ENCODE measurements at regions not wholly inside any gene's neighbourhood (a gene's known extent, or its start where the extent isn't known, plus 50 kb on each side); places are given as distances from the start of the nearest gene placed in this dataset.

GRCh38 chr2:114261366-114261765 is 181.1 kb upstream of the DPP10 start:
- Histone ChIP-seq H3K36me3 (ENCODE audit: control insufficient read depth in 4 of 4, insufficient read depth in 4 of 4, low read length in 4 of 4) (no peaks in the 10 kb centered on the region), H3K9ac (ENCODE audit: insufficient read depth in 1 of 2, low read length in 2 of 2) (no peak overlapping the region), H3K9me3 (ENCODE audit: control insufficient read depth in 4 of 4, insufficient read depth in 3 of 4, low read length in 3 of 4) (no peaks in the 10 kb centered on the region), H3K27me3 (ENCODE audit: control insufficient read depth in 3 of 3, insufficient read depth in 3 of 3, low read length in 2 of 3) (no peaks in the 10 kb centered on the region), H3K27ac (ENCODE audit: low read depth in 1 of 2, low read length in 1 of 2) (no peak overlapping the region), H3K4me1 (ENCODE audit: control insufficient read depth in 5 of 5, insufficient read depth in 5 of 5, low read length in 5 of 5) (no peaks in the 10 kb centered on the region), H3K4me3 (no peak overlapping the region)
- DNase-seq: no peak
- ATAC-seq (ENCODE audit: insufficient read depth, low FRiP score): no peak
- TF ChIP-seq, protein P1, sequence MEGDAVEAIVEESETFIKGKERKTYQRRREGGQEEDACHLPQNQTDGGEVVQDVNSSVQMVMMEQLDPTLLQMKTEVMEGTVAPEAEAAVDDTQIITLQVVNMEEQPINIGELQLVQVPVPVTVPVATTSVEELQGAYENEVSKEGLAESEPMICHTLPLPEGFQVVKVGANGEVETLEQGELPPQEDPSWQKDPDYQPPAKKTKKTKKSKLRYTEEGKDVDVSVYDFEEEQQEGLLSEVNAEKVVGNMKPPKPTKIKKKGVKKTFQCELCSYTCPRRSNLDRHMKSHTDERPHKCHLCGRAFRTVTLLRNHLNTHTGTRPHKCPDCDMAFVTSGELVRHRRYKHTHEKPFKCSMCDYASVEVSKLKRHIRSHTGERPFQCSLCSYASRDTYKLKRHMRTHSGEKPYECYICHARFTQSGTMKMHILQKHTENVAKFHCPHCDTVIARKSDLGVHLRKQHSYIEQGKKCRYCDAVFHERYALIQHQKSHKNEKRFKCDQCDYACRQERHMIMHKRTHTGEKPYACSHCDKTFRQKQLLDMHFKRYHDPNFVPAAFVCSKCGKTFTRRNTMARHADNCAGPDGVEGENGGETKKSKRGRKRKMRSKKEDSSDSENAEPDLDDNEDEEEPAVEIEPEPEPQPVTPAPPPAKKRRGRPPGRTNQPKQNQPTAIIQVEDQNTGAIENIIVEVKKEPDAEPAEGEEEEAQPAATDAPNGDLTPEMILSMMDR (IDR thresholded peaks at IDR 0.05; ENCODE audit: control extremely low read depth, extremely low read depth): no peak

DNA sequence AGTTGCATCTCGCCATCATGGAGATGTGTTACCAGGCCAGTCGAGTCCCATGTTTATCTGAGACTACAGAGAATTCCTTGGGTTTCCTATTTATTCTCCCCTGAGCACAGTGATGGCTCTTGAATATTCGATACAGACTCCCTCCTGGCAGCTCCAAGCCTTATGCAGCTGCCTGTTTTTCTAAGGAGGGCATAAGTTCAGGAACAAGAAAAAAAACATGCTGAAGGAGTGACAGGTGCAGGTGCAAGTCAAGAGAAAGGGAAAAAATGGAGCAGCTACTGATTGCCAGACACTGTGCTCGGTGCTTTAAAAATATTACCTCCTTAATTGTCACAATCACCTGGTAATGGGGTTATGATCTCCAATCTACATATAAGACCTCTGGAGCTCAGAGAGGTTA is 177.2 kb upstream of the DPP10 start:
- H3K36me3 ChIP-seq (ENCODE audit: control insufficient read depth in 4 of 4, insufficient read depth in 4 of 4, low read length in 4 of 4): no peaks in the 10 kb centered on the region
- TF ChIP-seq, protein P1 (IDR thresholded peaks at IDR 0.05; ENCODE audit: control extremely low read depth, extremely low read depth): no peak
- no peak for ATAC-seq (ENCODE audit: insufficient read depth, low FRiP score)

DNA sequence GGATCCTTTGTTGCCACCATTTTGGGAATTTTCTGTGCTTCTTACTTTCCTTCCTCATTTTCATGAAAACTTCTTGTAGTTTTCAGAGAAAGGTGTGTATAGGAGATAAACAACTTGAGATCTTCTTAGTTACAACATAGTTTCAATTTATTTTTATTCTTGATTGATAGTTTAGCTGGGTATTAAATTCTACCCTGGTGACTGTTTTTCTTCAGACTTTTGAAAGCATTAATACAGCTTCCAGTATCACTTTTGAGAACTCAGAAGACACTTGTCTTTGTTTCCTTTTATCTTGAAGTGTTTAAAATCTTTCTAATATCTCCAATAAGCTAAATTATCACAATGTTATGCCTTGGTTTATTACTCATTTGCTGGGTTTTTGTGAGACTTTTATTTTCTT is 167.5 kb upstream of the DPP10 start:
- TF ChIP-seq, protein P1 (IDR thresholded peaks at IDR 0.05; ENCODE audit: control extremely low read depth, extremely low read depth): no peak
- Histone ChIP-seq H3K9me3 (ENCODE audit: control insufficient read depth in 4 of 4, insufficient read depth in 3 of 4, low read length in 3 of 4) (peaks cover 0 to 3% (median 0%) of the 10 kb centered on the region in 4 donors), H3K27me3 (ENCODE audit: control insufficient read depth in 3 of 3, insufficient read depth in 3 of 3, low read length in 2 of 3) (no peaks in the 10 kb centered on the region), H3K36me3 (ENCODE audit: control insufficient read depth in 4 of 4, insufficient read depth in 4 of 4, low read length in 4 of 4) (no peaks in the 10 kb centered on the region), H3K27ac (ENCODE audit: low read depth in 1 of 2, low read length in 1 of 2) (no peak overlapping the region), H3K4me3 (no peak overlapping the region), H3K4me1 (ENCODE audit: control insufficient read depth in 5 of 5, insufficient read depth in 5 of 5, low read length in 5 of 5) (no peaks in the 10 kb centered on the region), H3K9ac (ENCODE audit: insufficient read depth in 1 of 2, low read length in 2 of 2) (no peak overlapping the region)
- DNase-seq (no peak), ATAC-seq (ENCODE audit: insufficient read depth, low FRiP score) (no peak)

More for the DNA sequence above, 177.2 kb upstream of the DPP10 start:
- Histone ChIP-seq H3K9me3 (ENCODE audit: control insufficient read depth in 4 of 4, insufficient read depth in 3 of 4, low read length in 3 of 4) (no peaks in the 10 kb centered on the region), H3K9ac (ENCODE audit: insufficient read depth in 1 of 2, low read length in 2 of 2) (no peak overlapping the region), H3K27me3 (ENCODE audit: control insufficient read depth in 3 of 3, insufficient read depth in 3 of 3, low read length in 2 of 3) (no peaks in the 10 kb centered on the region), H3K27ac (ENCODE audit: low read depth in 1 of 2, low read length in 1 of 2) (no peak overlapping the region), H3K4me3 (no peak overlapping the region), H3K4me1 (ENCODE audit: control insufficient read depth in 5 of 5, insufficient read depth in 5 of 5, low read length in 5 of 5) (no peaks in the 10 kb centered on the region)
- DNase-seq: no peak
- 63 to 80% methylated on average over 4 of the region's 4 CpGs for WGBS, 2 donors

DNA sequence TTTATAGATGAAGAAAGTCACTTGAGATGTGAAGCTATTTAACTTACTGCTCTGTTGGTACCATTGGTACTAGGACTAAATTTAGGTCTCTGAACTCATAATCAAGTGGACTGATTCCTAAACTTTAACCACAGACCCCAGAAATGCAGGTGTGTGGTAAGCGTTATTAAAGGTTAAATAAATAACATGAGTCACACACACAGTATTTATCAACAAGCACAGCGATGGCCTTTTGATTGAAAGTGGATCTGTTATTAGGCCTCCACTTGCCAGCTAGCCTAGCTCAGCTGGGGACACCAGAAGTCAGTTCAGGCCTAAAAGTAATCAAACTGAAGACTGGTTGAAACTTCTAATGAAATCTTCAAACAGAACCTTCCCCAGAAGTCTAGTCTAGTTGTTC is 161.3 kb upstream of the DPP10 start:
- Histone ChIP-seq H3K36me3 (ENCODE audit: control insufficient read depth in 4 of 4, insufficient read depth in 4 of 4, low read length in 4 of 4) (no peaks in the 10 kb centered on the region), H3K9ac (ENCODE audit: insufficient read depth in 1 of 2, low read length in 2 of 2) (no peak overlapping the region), H3K27me3 (ENCODE audit: control insufficient read depth in 3 of 3, insufficient read depth in 3 of 3, low read length in 2 of 3) (no peaks in the 10 kb centered on the region), H3K9me3 (ENCODE audit: control insufficient read depth in 4 of 4, insufficient read depth in 3 of 4, low read length in 3 of 4) (no peaks in the 10 kb centered on the region), H3K4me1 (ENCODE audit: control insufficient read depth in 5 of 5, insufficient read depth in 5 of 5, low read length in 5 of 5) (peaks cover 0 to 5% (median 0%) of the 10 kb centered on the region in 5 donors), H3K4me3 (no peak overlapping the region), H3K27ac (ENCODE audit: low read depth in 1 of 2, low read length in 1 of 2) (no peak overlapping the region)
- TF ChIP-seq, protein P1 (IDR thresholded peaks at IDR 0.05; ENCODE audit: control extremely low read depth, extremely low read depth): no peak
- DNase-seq (no peak), ATAC-seq (ENCODE audit: insufficient read depth, low FRiP score) (no peak)
- 89 to 98% methylated on average over 2 of the region's 2 CpGs for WGBS, 2 donors

All from lung (tissue), 11 donors.